Mesendoderm (in vitro differentiated cells): ENCODE measurements at regions not wholly inside any gene's neighbourhood (a gene's known extent, or its start where the extent isn't known, plus 50 kb on each side); places are given as distances from the start of the nearest gene placed in this dataset.

Experiments
- DNase-seq: peaks from one replicate; pipeline ENCODE4 v3.0.0; 2013
- H2AK5ac ChIP-seq: 2 replicates; pipeline ENCODE4 v1.6.1; 2013; ENCODE audit warnings: low read length, inconsistent platforms
- H2BK120ac ChIP-seq: 2 replicates; pipeline ENCODE4 v1.6.1; 2013; ENCODE audit warnings: low read depth, mild to moderate bottlenecking, low read length, moderate library complexity, mixed read lengths
- H2BK15ac ChIP-seq: replicated peaks from 2 replicates; pipeline ENCODE4 v1.6.1; 2013; ENCODE audit warnings: low read depth, mild to moderate bottlenecking, moderate library complexity
- H2BK5ac ChIP-seq: 2 replicates; pipeline ENCODE4 v1.6.1; 2013; ENCODE audit warnings: low read length, inconsistent platforms
- H3K18ac ChIP-seq: 2 replicates; pipeline ENCODE4 v1.6.1; 2013; ENCODE audit warnings: mild to moderate bottlenecking, low read length, mixed read lengths
- H3K23ac ChIP-seq: one replicate; pipeline ENCODE4 v1.6.1; 2013; ENCODE audit warnings: low read length
- H3K27ac ChIP-seq: 2 replicates; pipeline ENCODE4 v1.5.1; 2013; ENCODE audit warnings: low read depth, mild to moderate bottlenecking, inconsistent platforms, low read length, moderate library complexity
- H3K27me3 ChIP-seq: 2 replicates; pipeline ENCODE4 v1.6.1; 2013; ENCODE audit warnings: low read length, control low read depth, mild to moderate bottlenecking, inconsistent platforms; ENCODE audit not compliant: insufficient read depth, poor library complexity
- H3K36me3 ChIP-seq: 2 replicates; pipeline ENCODE4 v1.6.1; 2013; ENCODE audit warnings: low read length, inconsistent platforms; ENCODE audit not compliant: control insufficient read depth, insufficient read depth
- H3K4ac ChIP-seq: one replicate; pipeline ENCODE4 v1.6.1; 2013; ENCODE audit warnings: low read depth, mild to moderate bottlenecking, low read length, moderate library complexity
- H3K4me1 ChIP-seq: 2 replicates; pipeline ENCODE4 v1.6.1; 2013; ENCODE audit warnings: low read depth, low read length, inconsistent platforms; ENCODE audit not compliant: control insufficient read depth
- H3K4me2 ChIP-seq: 2 replicates; pipeline ENCODE4 v1.6.1; 2013; ENCODE audit warnings: low read length
- H3K4me3 ChIP-seq: 2 replicates; pipeline ENCODE4 v1.5.1; 2013; ENCODE audit warnings: mild to moderate bottlenecking, low read length
- H3K56ac ChIP-seq: one replicate; pipeline ENCODE4 v1.6.1; 2013; ENCODE audit warnings: low read length
- H3K79me1 ChIP-seq: 2 replicates; pipeline ENCODE4 v1.6.1; 2013; ENCODE audit warnings: low read length, inconsistent platforms
- H3K79me2 ChIP-seq: 2 replicates; pipeline ENCODE4 v1.6.1; 2013; ENCODE audit warnings: mild to moderate bottlenecking, low read length; ENCODE audit not compliant: control insufficient read depth, insufficient read depth
- H3K9ac ChIP-seq: 2 replicates; pipeline ENCODE4 v1.6.1; 2013; ENCODE audit warnings: low read length, inconsistent platforms
- H4K5ac ChIP-seq: one replicate; pipeline ENCODE4 v1.6.1; 2013; ENCODE audit warnings: low read length
- H4K8ac ChIP-seq: one replicate; pipeline ENCODE4 v1.6.1; 2013; ENCODE audit warnings: low read depth, mild to moderate bottlenecking, control low read depth, low read length, moderate library complexity
- WGBS: extraction: QIAGEN DNeasy Blood & Tissue Kit; methylation state at CpG from one replicate; pipeline ENCODE4 v1.1.7; 2013; ENCODE audit warnings: low lambda C conversion rate, missing lambda C conversion rate; ENCODE audit not compliant: insufficient coverage; ENCODE audit errors: extremely low coverage; 5-methylcytosine and 5-hydroxymethylcytosine counted together

- no peaks in the 10 kb centered on the region for H3K36me3 ChIP-seq
- H2BK120ac ChIP-seq: no peak overlapping the region
- no peak for DNase-seq
- no peak overlapping the region for H2AK5ac ChIP-seq
- H3K4ac ChIP-seq: no peak overlapping the region
- H4K5ac ChIP-seq: no peak overlapping the region
- no peak overlapping the region for H3K18ac ChIP-seq
- H4K8ac ChIP-seq: no peak overlapping the region
- H3K4me1 ChIP-seq: no peaks in the 10 kb centered on the region
- H3K27ac ChIP-seq: no peak overlapping the region
- no peak overlapping the region for H2BK5ac ChIP-seq
- H3K56ac ChIP-seq: no peak overlapping the region
- no peak overlapping the region for H2BK15ac ChIP-seq
- H3K79me1 ChIP-seq: no peaks in the 10 kb centered on the region
- no peaks in the 10 kb centered on the region for H3K79me2 ChIP-seq
- H3K4me2 ChIP-seq: no peak overlapping the region
- no peak overlapping the region for H3K23ac ChIP-seq
- no peak overlapping the region for H3K4me3 ChIP-seq
- H3K9ac ChIP-seq: no peak overlapping the region
- no peaks in the 10 kb centered on the region for H3K27me3 ChIP-seq
Measured at GRCh38 chr10:80968903-80969302, 431.2 kb downstream of the SH2D4B start.

- H2BK15ac ChIP-seq: no peak overlapping the region
Measured at GRCh38 chr10:80971461-80971860, 433.8 kb downstream of the SH2D4B start.

GRCh38 chr10:80976658-80977057, 439.0 kb downstream of the SH2D4B start:
- no peak for DNase-seq
- Histone ChIP-seq H3K56ac (no peak overlapping the region), H3K23ac (no peak overlapping the region), H3K4me1 (no peaks in the 10 kb centered on the region), H4K8ac (no peak overlapping the region), H2BK15ac (no peak overlapping the region), H2AK5ac (no peak overlapping the region), H3K4me3 (no peak overlapping the region), H3K36me3 (no peaks in the 10 kb centered on the region), H3K79me2 (no peaks in the 10 kb centered on the region), H2BK5ac (no peak overlapping the region), H4K5ac (no peak overlapping the region), H2BK120ac (no peak overlapping the region), H3K27ac (no peak overlapping the region), H3K9ac (no peak overlapping the region), H3K27me3 (no peaks in the 10 kb centered on the region), H3K4me2 (no peak overlapping the region), H3K79me1 (no peaks in the 10 kb centered on the region), H3K18ac (no peak overlapping the region), H3K4ac (no peak overlapping the region)
- WGBS: no CpG with 5 or more reads among the region's 5 CpGs

More at GRCh38 chr10:80971461-80971860, 433.8 kb downstream of the SH2D4B start:
- no CpG with 5 or more reads among the region's 1 CpG for WGBS
- Histone ChIP-seq H3K56ac (no peak overlapping the region), H3K4me2 (no peak overlapping the region), H3K18ac (no peak overlapping the region), H3K79me1 (no peaks in the 10 kb centered on the region), H3K27me3 (no peaks in the 10 kb centered on the region), H3K4ac (no peak overlapping the region), H4K5ac (no peak overlapping the region), H2AK5ac (no peak overlapping the region), H2BK120ac (no peak overlapping the region), H2BK5ac (no peak overlapping the region), H3K23ac (no peak overlapping the region), H3K36me3 (no peaks in the 10 kb centered on the region), H4K8ac (no peak overlapping the region), H3K79me2 (no peaks in the 10 kb centered on the region), H3K4me3 (no peak overlapping the region), H3K9ac (no peak overlapping the region), H3K4me1 (no peaks in the 10 kb centered on the region), H3K27ac (no peak overlapping the region)
- no peak for DNase-seq

DNA sequence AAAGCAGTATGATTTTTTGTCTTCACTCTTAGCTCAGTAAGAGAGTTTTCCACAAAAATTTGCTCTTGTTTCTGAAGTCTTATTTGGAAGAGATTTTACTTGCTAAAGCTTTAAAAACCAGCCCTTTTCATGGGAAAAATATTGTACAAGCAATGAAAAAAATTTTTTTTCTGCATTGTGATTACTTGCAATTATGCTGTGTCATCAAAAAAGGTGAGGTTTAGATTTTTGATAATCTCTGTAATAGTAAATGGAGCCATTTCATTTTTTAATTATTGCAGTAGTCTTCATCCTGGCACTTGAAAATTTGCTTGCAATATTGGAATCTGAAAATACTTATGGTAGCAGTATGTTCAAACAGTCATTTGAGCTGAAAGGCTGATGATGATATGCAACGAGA, 447.4 kb downstream of the SH2D4B start:
- Histone ChIP-seq H3K79me2 (no peaks in the 10 kb centered on the region), H3K79me1 (no peaks in the 10 kb centered on the region), H3K56ac (no peak overlapping the region), H3K4ac (no peak overlapping the region), H3K23ac (no peak overlapping the region), H2BK5ac (no peak overlapping the region), H3K36me3 (no peaks in the 10 kb centered on the region), H3K27me3 (no peaks in the 10 kb centered on the region), H3K9ac (no peak overlapping the region), H2BK15ac (no peak overlapping the region), H3K27ac (no peak overlapping the region), H3K4me1 (no peaks in the 10 kb centered on the region), H4K5ac (no peak overlapping the region), H3K18ac (no peak overlapping the region), H2BK120ac (no peak overlapping the region), H4K8ac (no peak overlapping the region), H2AK5ac (no peak overlapping the region), H3K4me2 (no peak overlapping the region), H3K4me3 (no peak overlapping the region)
- no CpG with 5 or more reads among the region's 1 CpG for WGBS
- DNase-seq: no peak

DNA sequence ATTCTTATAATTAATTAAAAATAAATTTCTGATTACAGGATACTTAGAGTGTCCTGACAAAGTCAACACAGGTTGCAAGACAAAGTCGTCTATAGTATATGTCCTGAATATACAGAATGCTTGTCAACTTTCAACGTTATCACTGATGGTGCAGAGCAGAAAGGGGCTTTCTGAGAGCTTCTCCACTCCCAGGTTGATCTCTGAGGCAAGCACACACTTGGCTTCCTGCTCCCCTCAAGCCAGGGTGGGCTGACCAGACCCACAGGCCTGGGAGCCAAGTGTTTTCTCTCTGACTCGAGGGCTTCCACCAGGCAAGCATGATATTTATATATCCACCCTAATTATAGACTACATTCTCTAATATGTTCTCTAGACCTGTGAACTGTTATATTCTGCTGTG, 448.9 kb downstream of the SH2D4B start:
- Histone ChIP-seq H3K9ac (no peak overlapping the region), H3K4me3 (no peak overlapping the region), H2BK120ac (no peak overlapping the region), H3K4me2 (no peak overlapping the region), H3K4ac (no peak overlapping the region), H3K79me2 (no peaks in the 10 kb centered on the region), H2BK5ac (no peak overlapping the region), H3K4me1 (no peaks in the 10 kb centered on the region), H3K18ac (no peak overlapping the region), H2AK5ac (no peak overlapping the region), H3K27me3 (no peaks in the 10 kb centered on the region), H3K56ac (no peak overlapping the region), H3K79me1 (no peaks in the 10 kb centered on the region), H4K5ac (no peak overlapping the region), H3K36me3 (no peaks in the 10 kb centered on the region), H3K27ac (no peak overlapping the region), H2BK15ac (no peak overlapping the region), H3K23ac (no peak overlapping the region), H4K8ac (no peak overlapping the region)
- no CpG with 5 or more reads among the region's 3 CpGs for WGBS
- no peak for DNase-seq

DNA sequence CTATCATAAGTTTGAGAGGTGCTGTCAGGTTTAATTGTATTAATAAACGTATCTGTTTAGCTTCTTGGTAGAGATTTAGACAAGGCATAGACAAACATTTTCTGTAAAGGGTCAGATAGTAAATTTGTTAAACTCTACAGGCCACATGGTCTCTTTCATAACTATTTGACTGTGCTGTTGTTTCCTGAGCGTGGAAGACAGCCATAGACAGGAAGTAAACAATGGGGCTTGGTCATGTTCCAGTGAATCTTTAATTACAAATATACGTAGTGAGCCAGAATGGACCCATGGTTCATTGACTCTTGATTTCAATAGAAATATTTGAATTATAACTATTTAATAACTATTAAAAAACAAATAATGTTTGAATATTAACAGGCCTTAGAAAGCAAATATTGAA, 451.1 kb downstream of the SH2D4B start:
- Histone ChIP-seq H2BK15ac (no peak overlapping the region), H3K4me1 (no peaks in the 10 kb centered on the region), H4K5ac (no peak overlapping the region), H3K18ac (no peak overlapping the region), H3K4ac (no peak overlapping the region), H2BK5ac (no peak overlapping the region), H2BK120ac (no peak overlapping the region), H4K8ac (no peak overlapping the region), H2AK5ac (no peak overlapping the region), H3K79me1 (no peaks in the 10 kb centered on the region), H3K36me3 (no peaks in the 10 kb centered on the region), H3K4me2 (no peak overlapping the region), H3K23ac (no peak overlapping the region), H3K9ac (no peak overlapping the region), H3K4me3 (no peak overlapping the region), H3K56ac (no peak overlapping the region), H3K79me2 (no peaks in the 10 kb centered on the region), H3K27me3 (no peaks in the 10 kb centered on the region), H3K27ac (no peak overlapping the region)
- no CpG with 5 or more reads among the region's 3 CpGs for WGBS
- no peak for DNase-seq
